Activated CD8-positive, alpha-beta memory T cell treated with anti-CD3 and anti-CD28 coated beads, Interleukin-2, amount 50 U/mL, for 48 hours (primary cell): ENCODE measurements at regions not wholly inside any gene's neighbourhood (a gene's known extent, or its start where the extent isn't known, plus 50 kb on each side); places are given as distances from the start of the nearest gene placed in this dataset.

Experiments
- DNase-seq: peaks from one replicate; pipeline ENCODE4 v3.0.0-alpha.2; 2020

- DNase-seq, result no peak
Measured at GRCh38 chr1:34415140-34415539, 238.4 kb downstream of the C1orf94 start.

GRCh38 chr1:34418166-34418565 is 241.5 kb downstream of the C1orf94 start:
- DNase-seq, result no peak

- no peak for DNase-seq
Measured at GRCh38 chr1:34419663-34420136, 243.0 kb downstream of the C1orf94 start.

GRCh38 chr1:34425046-34425445 is 248.3 kb downstream of the C1orf94 start:
- no peak for DNase-seq

- DNase-seq, result no peak
Measured at GRCh38 chr1:34425785-34426184, 249.1 kb downstream of the C1orf94 start.

- no peak for DNase-seq
Measured at GRCh38 chr1:34426325-34426896, 249.7 kb downstream of the C1orf94 start.

GRCh38 chr1:34427170-34427569 is 250.5 kb downstream of the C1orf94 start:
- DNase-seq, result no peak

- DNase-seq, result no peak
Measured at GRCh38 chr1:34433099-34433498, 256.4 kb downstream of the C1orf94 start.

- DNase-seq, result no peak
Measured at GRCh38 chr1:34436836-34437235, 260.1 kb downstream of the C1orf94 start.

- no peak for DNase-seq
Measured at GRCh38 chr1:34441259-34442069, 264.8 kb downstream of the C1orf94 start.

- DNase-seq, result no peak
Measured at GRCh38 chr1:34444516-34444915, 267.8 kb downstream of the C1orf94 start.

GRCh38 chr1:34450325-34450724 is 273.6 kb downstream of the C1orf94 start:
- no peak for DNase-seq

GRCh38 chr1:34452451-34452850 is 275.7 kb downstream of the C1orf94 start:
- no peak for DNase-seq

- DNase-seq, result no peak
Measured at GRCh38 chr1:34455121-34455520, 278.4 kb downstream of the C1orf94 start.

GRCh38 chr1:34460193-34460592 is 283.5 kb downstream of the C1orf94 start:
- DNase-seq, result peak; percentile 75

- no peak for DNase-seq
Measured at GRCh38 chr1:34470401-34470800, 284.4 kb upstream of the GJB5 start.

- DNase-seq, result no peak
Measured at GRCh38 chr1:34474566-34474965, 280.3 kb upstream of the GJB5 start.

- no peak for DNase-seq
Measured at GRCh38 chr1:34476371-34476770, 278.5 kb upstream of the GJB5 start.

GRCh38 chr1:34477632-34478141 is 277.2 kb upstream of the GJB5 start:
- DNase-seq, result no peak

GRCh38 chr1:34478515-34479076 is 276.3 kb upstream of the GJB5 start:
- no peak for DNase-seq

- no peak for DNase-seq
Measured at GRCh38 chr1:34479731-34480130, 275.1 kb upstream of the GJB5 start.

GRCh38 chr1:34488080-34488708 is 266.7 kb upstream of the GJB5 start:
- DNase-seq, result no peak

GRCh38 chr1:34500451-34500850 is 254.4 kb upstream of the GJB5 start:
- DNase-seq, result no peak

- no peak for DNase-seq
Measured at GRCh38 chr1:34511802-34512201, 243.0 kb upstream of the GJB5 start.
